ENCODE measurements at regions not wholly inside any gene's neighbourhood (a gene's known extent, or its start where the extent isn't known, plus 50 kb on each side); places are given as distances from the start of the nearest gene placed in this dataset.

DNA sequence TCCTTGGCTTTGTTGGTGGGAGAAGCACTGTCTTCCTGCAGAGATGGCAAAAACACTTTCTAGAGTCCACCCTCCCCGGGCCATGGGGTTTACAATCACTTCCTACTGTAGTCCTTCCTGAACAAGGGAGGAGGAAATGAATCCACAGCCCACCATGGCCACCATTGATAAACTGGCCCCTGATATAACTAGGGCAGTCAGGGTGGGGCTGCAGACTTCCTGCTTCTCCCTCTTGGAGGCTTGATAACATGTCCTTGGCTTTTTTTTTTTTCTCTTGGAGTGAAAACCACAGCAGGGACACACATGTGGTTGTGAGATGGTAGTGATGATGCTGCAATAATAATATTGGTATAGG is 437.8 kb downstream of the ZNF521 start:
- no peak for TF ChIP-seq ZFX (IDR thresholded peaks at IDR 0.05)
- TF ChIP-seq, protein P1, sequence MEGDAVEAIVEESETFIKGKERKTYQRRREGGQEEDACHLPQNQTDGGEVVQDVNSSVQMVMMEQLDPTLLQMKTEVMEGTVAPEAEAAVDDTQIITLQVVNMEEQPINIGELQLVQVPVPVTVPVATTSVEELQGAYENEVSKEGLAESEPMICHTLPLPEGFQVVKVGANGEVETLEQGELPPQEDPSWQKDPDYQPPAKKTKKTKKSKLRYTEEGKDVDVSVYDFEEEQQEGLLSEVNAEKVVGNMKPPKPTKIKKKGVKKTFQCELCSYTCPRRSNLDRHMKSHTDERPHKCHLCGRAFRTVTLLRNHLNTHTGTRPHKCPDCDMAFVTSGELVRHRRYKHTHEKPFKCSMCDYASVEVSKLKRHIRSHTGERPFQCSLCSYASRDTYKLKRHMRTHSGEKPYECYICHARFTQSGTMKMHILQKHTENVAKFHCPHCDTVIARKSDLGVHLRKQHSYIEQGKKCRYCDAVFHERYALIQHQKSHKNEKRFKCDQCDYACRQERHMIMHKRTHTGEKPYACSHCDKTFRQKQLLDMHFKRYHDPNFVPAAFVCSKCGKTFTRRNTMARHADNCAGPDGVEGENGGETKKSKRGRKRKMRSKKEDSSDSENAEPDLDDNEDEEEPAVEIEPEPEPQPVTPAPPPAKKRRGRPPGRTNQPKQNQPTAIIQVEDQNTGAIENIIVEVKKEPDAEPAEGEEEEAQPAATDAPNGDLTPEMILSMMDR (conservative IDR thresholded peaks at IDR 0.05) = no peak

DNA sequence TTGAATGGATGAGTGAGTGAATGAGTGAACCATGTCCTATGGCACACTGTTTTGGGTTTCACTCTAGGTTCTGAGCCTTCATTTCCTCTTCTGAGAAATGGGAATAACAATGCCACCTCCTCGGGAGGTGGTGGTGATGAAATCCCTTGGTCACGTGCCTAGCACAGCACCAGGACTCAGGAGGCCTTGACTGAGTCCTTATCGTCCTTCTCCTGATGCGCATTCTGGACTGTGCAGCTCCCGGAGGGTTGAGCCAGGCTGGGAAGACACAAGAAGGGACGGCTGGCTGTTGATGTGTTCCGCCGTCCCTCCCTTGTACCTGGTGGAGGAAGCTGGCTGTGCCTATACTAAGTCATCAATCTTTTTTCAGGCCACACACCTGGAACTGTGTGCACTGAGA is 437.3 kb downstream of the ZNF521 start:
- TF ChIP-seq, protein P1 (conservative IDR thresholded peaks at IDR 0.05) = no peak
- TF ChIP-seq ZFX (IDR thresholded peaks at IDR 0.05) = no peak
- no peak overlapping the region for H3K27ac ChIP-seq

More for the DNA sequence above, 437.8 kb downstream of the ZNF521 start:
- H3K27ac ChIP-seq = no peak overlapping the region

DNA sequence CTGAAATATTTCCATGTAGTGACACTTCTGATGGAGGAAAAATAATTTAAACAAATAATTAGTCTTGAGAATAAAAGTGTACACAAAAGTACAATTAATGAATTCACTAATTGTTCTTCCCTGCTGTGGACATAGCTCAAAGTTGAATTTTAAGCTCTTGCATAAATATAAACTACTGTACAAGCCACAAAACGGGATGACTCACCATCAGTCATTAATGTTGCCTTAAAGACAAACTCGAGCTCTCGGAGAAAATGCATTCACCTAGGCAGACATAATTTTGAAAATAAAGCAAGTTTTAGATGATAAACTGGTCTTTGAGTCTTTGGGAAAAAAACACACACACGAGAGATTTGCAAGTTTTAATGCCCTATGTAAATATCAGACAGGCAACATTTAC is 436.4 kb downstream of the ZNF521 start:
- TF ChIP-seq, protein P1 (conservative IDR thresholded peaks at IDR 0.05) = no peak
- no peak for TF ChIP-seq ZFX (IDR thresholded peaks at IDR 0.05)
- H3K27ac ChIP-seq = no peak overlapping the region

DNA sequence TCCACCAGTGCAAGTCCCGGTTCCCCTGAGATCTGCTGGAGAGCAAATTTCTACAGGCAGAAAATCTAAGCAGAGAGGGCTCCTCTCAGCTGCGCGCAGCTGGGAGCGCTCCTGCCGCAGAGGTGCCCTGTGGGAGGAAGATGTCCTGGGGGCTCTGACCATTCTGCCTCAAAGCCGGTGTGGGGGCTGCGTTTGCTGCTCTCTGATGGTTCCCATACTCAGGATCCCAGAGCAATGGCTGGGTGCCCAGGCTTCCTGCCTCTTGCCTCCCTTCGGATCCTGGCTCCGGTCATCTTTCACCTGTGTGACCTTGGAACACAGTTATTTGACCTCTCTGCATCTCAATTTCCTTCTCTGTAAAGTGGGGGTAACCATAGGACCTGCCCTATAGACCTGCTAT is 434.2 kb downstream of the ZNF521 start:
- H3K27ac ChIP-seq = no peak overlapping the region
- TF ChIP-seq, protein P1 (conservative IDR thresholded peaks at IDR 0.05) = no peak
- no peak for TF ChIP-seq ZFX (IDR thresholded peaks at IDR 0.05)

DNA sequence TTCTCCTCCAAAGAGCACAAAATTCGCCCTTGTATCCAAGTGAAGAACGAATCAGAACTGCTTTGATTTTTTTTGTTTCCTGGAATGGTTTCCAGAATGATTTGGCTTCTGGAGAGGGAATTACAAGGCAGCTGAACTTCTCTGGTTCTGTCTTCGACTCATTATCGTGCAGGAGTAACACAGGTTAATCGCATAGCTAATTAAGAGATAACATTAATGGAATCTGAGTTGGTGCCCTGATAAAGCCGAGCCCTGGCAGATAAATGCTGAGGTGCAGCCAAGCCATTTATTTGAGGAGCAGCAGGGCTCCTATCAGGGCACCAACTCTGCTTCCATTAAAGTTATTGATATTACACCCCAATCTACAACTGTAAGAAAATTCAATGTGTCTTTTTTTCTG is 433.7 kb downstream of the ZNF521 start:
- TF ChIP-seq ZFX (IDR thresholded peaks at IDR 0.05) = no peak
- TF ChIP-seq, protein P1 (conservative IDR thresholded peaks at IDR 0.05) = no peak

DNA sequence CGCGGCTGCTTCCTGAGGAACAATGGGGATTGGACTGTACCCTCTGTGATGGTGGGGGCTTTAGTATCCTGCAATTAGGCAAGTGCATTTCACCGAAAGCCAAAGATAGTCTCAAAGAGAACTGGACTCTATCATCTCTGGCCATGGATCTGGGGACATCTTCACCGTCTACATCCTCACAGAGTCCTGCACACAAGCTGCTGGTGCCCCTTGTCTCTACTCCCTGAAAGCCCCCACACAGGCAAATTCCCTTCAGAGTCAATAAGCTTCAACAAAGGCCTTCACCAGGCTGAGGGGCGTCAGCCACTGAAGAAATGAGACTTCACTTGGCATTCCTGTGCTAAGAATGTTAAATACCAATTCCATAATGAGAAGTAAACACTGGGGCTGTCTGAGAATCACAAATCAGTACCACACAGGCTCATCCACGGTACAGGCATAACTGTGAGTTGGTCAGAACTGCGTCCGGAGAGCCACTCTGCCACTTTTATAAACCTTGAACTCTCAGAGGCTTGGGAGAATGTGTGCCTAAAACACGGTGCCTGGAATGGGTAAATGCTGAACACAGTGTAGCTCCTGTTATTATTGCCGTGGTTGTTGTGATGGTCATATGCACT is 432.7 kb downstream of the ZNF521 start:
- H3K27ac ChIP-seq = no peak overlapping the region
- TF ChIP-seq, protein P1 (conservative IDR thresholded peaks at IDR 0.05) = no peak
- no peak for TF ChIP-seq ZFX (IDR thresholded peaks at IDR 0.05)

More for the DNA sequence above, 433.7 kb downstream of the ZNF521 start:
- H3K27ac ChIP-seq = no peak overlapping the region

DNA sequence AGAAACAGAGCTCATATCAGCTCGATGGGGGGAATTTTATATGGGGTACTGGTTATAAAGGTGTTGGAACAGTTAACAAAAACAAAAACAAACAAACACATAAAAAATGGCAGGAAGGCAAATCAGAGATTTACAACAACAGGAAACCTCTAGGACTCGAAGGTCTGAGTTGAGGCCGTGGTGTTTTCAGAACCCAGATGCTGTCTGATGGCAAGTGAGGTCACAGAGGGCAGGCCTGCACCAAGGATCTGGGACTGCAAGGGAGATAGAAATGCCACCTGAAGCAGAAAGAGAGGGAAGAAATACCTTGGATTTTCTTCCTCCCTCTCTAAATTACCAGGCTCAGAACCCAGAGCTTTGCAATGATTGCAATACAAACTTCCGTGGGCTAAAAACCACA is 429.5 kb downstream of the ZNF521 start:
- H3K27ac ChIP-seq = no peak overlapping the region
- TF ChIP-seq, protein P1 (conservative IDR thresholded peaks at IDR 0.05) = no peak
- TF ChIP-seq ZFX (IDR thresholded peaks at IDR 0.05) = no peak
